GM23248 (cell line): ENCODE measurements at regions not wholly inside any gene's neighbourhood (a gene's known extent, or its start where the extent isn't known, plus 50 kb on each side); places are given as distances from the start of the nearest gene placed in this dataset.

Experiments
- DNase-seq: peaks from one replicate; pipeline ENCODE4 v3.0.0-alpha.2; 2015
- H2AFZ ChIP-seq: fragments of 200-600 bp; sonication (generic); 2 replicates; pipeline ENCODE4 v1.6.1; 2016; ENCODE audit warnings: antibody characterized with exemption
- H3F3A ChIP-seq: fragments of 200-600 bp; sonication (generic); 2 replicates; pipeline ENCODE4 v1.6.1; 2016; ENCODE audit warnings: mild to moderate bottlenecking, antibody characterized with exemption, mixed run types; ENCODE audit not compliant: insufficient read depth
- H3K27ac ChIP-seq: fragments of 200-600 bp; sonication (generic); 2 replicates; pipeline ENCODE4 v1.5.1; 2016; ENCODE audit warnings: mild to moderate bottlenecking
- H3K27me3 ChIP-seq: fragments of 200-600 bp; sonication (generic); replicated peaks from 2 replicates; pipeline ENCODE4 v1.6.1; 2016; ENCODE audit warnings: mild to moderate bottlenecking; ENCODE audit not compliant: insufficient read depth
- H3K36me3 ChIP-seq: fragments of 200-600 bp; sonication (generic); 2 replicates; pipeline ENCODE4 v1.6.1; 2016; ENCODE audit warnings: low read depth, mild to moderate bottlenecking
- H3K4me1 ChIP-seq: fragments of 200-600 bp; sonication (generic); 2 replicates; pipeline ENCODE4 v1.6.1; 2016; ENCODE audit warnings: mild to moderate bottlenecking; ENCODE audit not compliant: insufficient read depth
- H3K4me2 ChIP-seq: fragments of 200-600 bp; sonication (generic); one replicate; pipeline ENCODE4 v1.6.1; 2016; ENCODE audit warnings: mild to moderate bottlenecking; ENCODE audit not compliant: unreplicated experiment
- H3K4me3 ChIP-seq: fragments of 200-600 bp; sonication (generic); 2 replicates; pipeline ENCODE4 v1.5.1; 2016; ENCODE audit warnings: mild to moderate bottlenecking
- H3K79me2 ChIP-seq: fragments of 200-600 bp; sonication (generic); 2 replicates; pipeline ENCODE4 v1.6.1; 2016; ENCODE audit warnings: mild to moderate bottlenecking; ENCODE audit not compliant: insufficient read depth
- H3K9ac ChIP-seq: fragments of 200-600 bp; sonication (generic); 2 replicates; pipeline ENCODE4 v1.6.1; 2016; ENCODE audit warnings: mild to moderate bottlenecking
- H3K9me2 ChIP-seq: fragments of 200-600 bp; sonication (generic); 2 replicates; pipeline ENCODE4 v1.6.1; 2016; ENCODE audit warnings: mixed run types, mild to moderate bottlenecking, moderate library complexity; ENCODE audit not compliant: insufficient read depth
- H3K9me3 ChIP-seq: fragments of 200-600 bp; sonication (generic); one replicate; pipeline ENCODE4 v1.6.1; 2017; ENCODE audit warnings: low read depth
- H4K20me1 ChIP-seq: fragments of 200-600 bp; sonication (generic); 2 replicates; pipeline ENCODE4 v1.6.0; 2016; ENCODE audit not compliant: insufficient read depth
- EZH2 ChIP-seq: fragments of 200-600 bp; sonication (generic); IDR thresholded peaks from 2 replicates; pipeline ENCODE4 v1.6.1; 2018; ENCODE audit warnings: antibody characterized with exemption, mild to moderate bottlenecking; ENCODE audit not compliant: insufficient read depth, poor library complexity, severe bottlenecking
- EZH2phosphoT487 ChIP-seq: fragments of 200-600 bp; sonication (generic); IDR thresholded peaks from 2 replicates; pipeline ENCODE4 v1.6.1; 2018; ENCODE audit warnings: antibody characterized with exemption, moderate library complexity, mild to moderate bottlenecking, low read depth; ENCODE audit not compliant: insufficient read depth
- WGBS, 2 experiments: methylation state at CpG; one replicate each; pipeline ENCODE4 v1.1.6; 2015 to 2017; ENCODE audit warnings: low lambda C conversion rate in 2 of 2, low coverage in 1 of 2; ENCODE audit errors: missing lambda C conversion rate in 2 of 2; 5-methylcytosine and 5-hydroxymethylcytosine counted together
- in situ Hi-C: fragments of 300-500 bp; cut with MboI; formaldehyde crosslinking; loops from 2 replicates; pipeline ENCODE4 v1.15.0; 2020

- 16 to 18% methylated on average over 5 of the region's 5 CpGs for WGBS, 2 experiments
- TF ChIP-seq EZH2phosphoT487 (no peak), EZH2 (no peak)
- Histone ChIP-seq H3K27me3 (no peaks in the 10 kb centered on the region), H3K4me2 (no peak overlapping the region), H3K36me3 (no peaks in the 10 kb centered on the region), H4K20me1 (no peaks in the 10 kb centered on the region), H3F3A (no peaks in the 10 kb centered on the region), H3K4me3 (no peak overlapping the region), H3K9me3 (no peaks in the 10 kb centered on the region), H3K4me1 (no peaks in the 10 kb centered on the region), H3K9me2 (no peaks in the 10 kb centered on the region), H3K9ac (no peak overlapping the region), H3K27ac (no peak overlapping the region), H3K79me2 (no peaks in the 10 kb centered on the region), H2AFZ (no peak overlapping the region)
- in situ Hi-C loops: no loop called here
- no peak for DNase-seq
These were observed 260.0 kb downstream of the CCSER2 start for GRCh38 chr10:84588426-84588825.

- Histone ChIP-seq H4K20me1 (no peaks in the 10 kb centered on the region), H2AFZ (no peak overlapping the region), H3K4me2 (no peak overlapping the region), H3K27me3 (no peaks in the 10 kb centered on the region), H3K27ac (no peak overlapping the region), H3K9ac (no peak overlapping the region), H3K36me3 (no peaks in the 10 kb centered on the region), H3K9me3 (no peaks in the 10 kb centered on the region), H3F3A (no peaks in the 10 kb centered on the region), H3K79me2 (no peaks in the 10 kb centered on the region), H3K4me1 (no peaks in the 10 kb centered on the region), H3K9me2 (no peaks in the 10 kb centered on the region), H3K4me3 (no peak overlapping the region)
- WGBS, 2 experiments: 22 to 25% methylated on average over 2 of the region's 2 CpGs
- TF ChIP-seq EZH2 (no peak), EZH2phosphoT487 (no peak)
- in situ Hi-C loops: no loop called here
- DNase-seq: no peak
These were observed 260.6 kb downstream of the CCSER2 start for GRCh38 chr10:84588971-84589370.

- in situ Hi-C loops: no loop called here
- H4K20me1 ChIP-seq: no peaks in the 10 kb centered on the region
- H3K27me3 ChIP-seq: no peaks in the 10 kb centered on the region
- TF ChIP-seq EZH2 (no peak), EZH2phosphoT487 (no peak)
- H3K4me2 ChIP-seq: no peak overlapping the region
- no peak for DNase-seq
- no peaks in the 10 kb centered on the region for H3K9me3 ChIP-seq
- H3K79me2 ChIP-seq: no peaks in the 10 kb centered on the region
- no peaks in the 10 kb centered on the region for H3K9me2 ChIP-seq
- no peak overlapping the region for H2AFZ ChIP-seq
- no peak overlapping the region for H3K27ac ChIP-seq
- H3K9ac ChIP-seq: no peak overlapping the region
- H3K4me1 ChIP-seq: no peaks in the 10 kb centered on the region
- H3F3A ChIP-seq: no peaks in the 10 kb centered on the region
- H3K36me3 ChIP-seq: no peaks in the 10 kb centered on the region
- WGBS, 2 experiments: 10 to 24% methylated on average over 4 of the region's 4 CpGs
- H3K4me3 ChIP-seq: no peak overlapping the region
These were observed 261.3 kb downstream of the CCSER2 start for GRCh38 chr10:84589526-84590205.

GRCh38 chr10:84590327-84591193 is 262.2 kb downstream of the CCSER2 start:
- in situ Hi-C loops: no loop called here
- no peak overlapping the region for H3K4me2 ChIP-seq
- no peaks in the 10 kb centered on the region for H3K79me2 ChIP-seq
- H3K9me2 ChIP-seq: no peaks in the 10 kb centered on the region
- no peak overlapping the region for H3K4me3 ChIP-seq
- DNase-seq: no peak
- H3K9me3 ChIP-seq: no peaks in the 10 kb centered on the region
- no peaks in the 10 kb centered on the region for H3K27me3 ChIP-seq
- no peaks in the 10 kb centered on the region for H3K36me3 ChIP-seq
- no peak for TF ChIP-seq EZH2
- TF ChIP-seq EZH2phosphoT487: no peak
- H3K9ac ChIP-seq: no peak overlapping the region
- H3K27ac ChIP-seq: no peak overlapping the region
- no peaks in the 10 kb centered on the region for H4K20me1 ChIP-seq
- H3F3A ChIP-seq: no peaks in the 10 kb centered on the region
- no peak overlapping the region for H2AFZ ChIP-seq
- WGBS, 2 experiments: 37 to 39% methylated on average over 14 of the region's 14 CpGs
- no peaks in the 10 kb centered on the region for H3K4me1 ChIP-seq
